ENCODE measurements at regions not wholly inside any gene's neighbourhood (a gene's known extent, or its start where the extent isn't known, plus 50 kb on each side); places are given as distances from the start of the nearest gene placed in this dataset.

DNA sequence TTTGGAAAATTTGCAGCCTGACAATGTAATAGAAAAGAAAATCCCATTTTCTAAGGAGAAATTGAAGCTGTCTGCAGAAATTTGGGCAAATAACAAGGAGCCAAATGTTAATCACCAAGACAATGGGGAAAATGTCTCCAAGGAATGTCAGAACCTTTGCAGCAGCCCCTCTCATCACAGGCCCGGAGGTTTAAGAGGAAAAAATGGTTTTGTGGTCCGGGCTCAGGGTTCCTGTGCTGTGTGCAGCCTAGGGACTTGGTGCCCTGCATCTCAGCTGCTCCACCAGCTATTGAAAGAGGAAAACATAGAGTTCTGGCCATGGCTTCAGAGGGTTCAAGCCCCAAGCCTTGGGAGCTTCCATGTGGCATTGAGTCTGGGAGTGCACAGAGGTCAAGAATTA lies 298.9 kb downstream of the ATXN7L3B start:
- TF ChIP-seq ZNF565 (CRISPR knock-in tag; conservative IDR thresholded peaks at IDR 0.05; ENCODE audit: low read depth) (no peak), BACH2 (CRISPR knock-in tag; IDR thresholded peaks at IDR 0.05; ENCODE audit: borderline replicate concordance) (no peak), ZFP30 (CRISPR knock-in tag; IDR thresholded peaks at IDR 0.05) (no peak), PPARA (CRISPR knock-in tag; IDR thresholded peaks at IDR 0.05; ENCODE audit: borderline replicate concordance) (no peak), TOX (CRISPR knock-in tag; IDR thresholded peaks at IDR 0.05; ENCODE audit: borderline replicate concordance) (no peak), ARNTL (CRISPR knock-in tag; IDR thresholded peaks at IDR 0.05; ENCODE audit: borderline replicate concordance, low read depth) (no peak), ZFP3 (CRISPR knock-in tag; IDR thresholded peaks at IDR 0.05) (no peak), ESRRG (CRISPR knock-in tag; IDR thresholded peaks at IDR 0.05) (no peak), TCF4 (CRISPR knock-in tag; IDR thresholded peaks at IDR 0.05; ENCODE audit: borderline replicate concordance) (no peak), RARB (CRISPR knock-in tag; IDR thresholded peaks at IDR 0.05) (no peak), ZNF8 (CRISPR knock-in tag; IDR thresholded peaks at IDR 0.05) (no peak), SNAI2 (CRISPR knock-in tag; IDR thresholded peaks at IDR 0.05) (no peak), OSR1 (CRISPR knock-in tag; IDR thresholded peaks at IDR 0.05) (no peak), GLIS3 (CRISPR knock-in tag; IDR thresholded peaks at IDR 0.05) (no peak), CREB5 (CRISPR knock-in tag; IDR thresholded peaks at IDR 0.05; ENCODE audit: low read depth) (no peak), ISL1 (CRISPR knock-in tag; IDR thresholded peaks at IDR 0.05) (no peak)
- TF ChIP-seq, protein P1, sequence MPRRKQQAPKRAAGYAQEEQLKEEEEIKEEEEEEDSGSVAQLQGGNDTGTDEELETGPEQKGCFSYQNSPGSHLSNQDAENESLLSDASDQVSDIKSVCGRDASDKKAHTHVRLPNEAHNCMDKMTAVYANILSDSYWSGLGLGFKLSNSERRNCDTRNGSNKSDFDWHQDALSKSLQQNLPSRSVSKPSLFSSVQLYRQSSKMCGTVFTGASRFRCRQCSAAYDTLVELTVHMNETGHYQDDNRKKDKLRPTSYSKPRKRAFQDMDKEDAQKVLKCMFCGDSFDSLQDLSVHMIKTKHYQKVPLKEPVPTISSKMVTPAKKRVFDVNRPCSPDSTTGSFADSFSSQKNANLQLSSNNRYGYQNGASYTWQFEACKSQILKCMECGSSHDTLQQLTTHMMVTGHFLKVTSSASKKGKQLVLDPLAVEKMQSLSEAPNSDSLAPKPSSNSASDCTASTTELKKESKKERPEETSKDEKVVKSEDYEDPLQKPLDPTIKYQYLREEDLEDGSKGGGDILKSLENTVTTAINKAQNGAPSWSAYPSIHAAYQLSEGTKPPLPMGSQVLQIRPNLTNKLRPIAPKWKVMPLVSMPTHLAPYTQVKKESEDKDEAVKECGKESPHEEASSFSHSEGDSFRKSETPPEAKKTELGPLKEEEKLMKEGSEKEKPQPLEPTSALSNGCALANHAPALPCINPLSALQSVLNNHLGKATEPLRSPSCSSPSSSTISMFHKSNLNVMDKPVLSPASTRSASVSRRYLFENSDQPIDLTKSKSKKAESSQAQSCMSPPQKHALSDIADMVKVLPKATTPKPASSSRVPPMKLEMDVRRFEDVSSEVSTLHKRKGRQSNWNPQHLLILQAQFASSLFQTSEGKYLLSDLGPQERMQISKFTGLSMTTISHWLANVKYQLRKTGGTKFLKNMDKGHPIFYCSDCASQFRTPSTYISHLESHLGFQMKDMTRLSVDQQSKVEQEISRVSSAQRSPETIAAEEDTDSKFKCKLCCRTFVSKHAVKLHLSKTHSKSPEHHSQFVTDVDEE (CRISPR knock-in tag; IDR thresholded peaks at IDR 0.05) = no peak
- TF ChIP-seq, protein P2, sequence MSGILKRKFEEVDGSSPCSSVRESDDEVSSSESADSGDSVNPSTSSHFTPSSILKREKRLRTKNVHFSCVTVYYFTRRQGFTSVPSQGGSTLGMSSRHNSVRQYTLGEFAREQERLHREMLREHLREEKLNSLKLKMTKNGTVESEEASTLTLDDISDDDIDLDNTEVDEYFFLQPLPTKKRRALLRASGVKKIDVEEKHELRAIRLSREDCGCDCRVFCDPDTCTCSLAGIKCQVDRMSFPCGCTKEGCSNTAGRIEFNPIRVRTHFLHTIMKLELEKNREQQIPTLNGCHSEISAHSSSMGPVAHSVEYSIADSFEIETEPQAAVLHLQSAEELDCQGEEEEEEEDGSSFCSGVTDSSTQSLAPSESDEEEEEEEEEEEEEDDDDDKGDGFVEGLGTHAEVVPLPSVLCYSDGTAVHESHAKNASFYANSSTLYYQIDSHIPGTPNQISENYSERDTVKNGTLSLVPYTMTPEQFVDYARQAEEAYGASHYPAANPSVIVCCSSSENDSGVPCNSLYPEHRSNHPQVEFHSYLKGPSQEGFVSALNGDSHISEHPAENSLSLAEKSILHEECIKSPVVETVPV (CRISPR knock-in tag; IDR thresholded peaks at IDR 0.05) = no peak
- no peak for ATAC-seq

- no peak for ATAC-seq
- TF ChIP-seq BACH2 (CRISPR knock-in tag; IDR thresholded peaks at IDR 0.05; ENCODE audit: borderline replicate concordance) (no peak), ZC3H10 (CRISPR knock-in tag; IDR thresholded peaks at IDR 0.05) (no peak), ESRRG (CRISPR knock-in tag; IDR thresholded peaks at IDR 0.05) (no peak), PPARA (CRISPR knock-in tag; IDR thresholded peaks at IDR 0.05; ENCODE audit: borderline replicate concordance) (no peak), ARNTL (CRISPR knock-in tag; IDR thresholded peaks at IDR 0.05; ENCODE audit: borderline replicate concordance, low read depth) (no peak), ZFP30 (CRISPR knock-in tag; IDR thresholded peaks at IDR 0.05) (no peak), TOX (CRISPR knock-in tag; IDR thresholded peaks at IDR 0.05; ENCODE audit: borderline replicate concordance) (no peak), OSR1 (CRISPR knock-in tag; IDR thresholded peaks at IDR 0.05) (no peak), TCF4 (CRISPR knock-in tag; IDR thresholded peaks at IDR 0.05; ENCODE audit: borderline replicate concordance) (no peak)
These were observed 308.5 kb downstream of the ATXN7L3B start for GRCh38 chr12:74846116-74846515.

DNA sequence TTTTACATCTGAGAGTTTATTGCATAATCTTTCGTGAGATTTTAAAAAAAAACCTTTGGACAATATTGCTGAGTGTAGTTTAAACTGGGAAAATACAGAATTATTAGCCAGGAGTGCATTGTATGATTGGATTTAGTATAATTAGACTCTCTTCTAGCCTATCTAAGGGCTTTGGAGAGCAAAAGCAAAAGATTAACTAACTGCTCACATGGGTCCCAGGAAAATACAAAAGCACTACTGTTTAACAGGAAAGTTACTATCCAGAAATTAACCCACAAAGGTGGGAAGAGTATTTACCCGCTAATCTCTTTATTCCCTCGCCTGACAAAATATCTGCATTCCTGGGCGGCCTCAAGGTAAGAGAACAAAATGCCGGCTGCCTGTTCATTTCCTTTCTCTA lies 309.5 kb downstream of the ATXN7L3B start:
- TF ChIP-seq, protein P2 (CRISPR knock-in tag; IDR thresholded peaks at IDR 0.05) = no peak
- TF ChIP-seq ZNF565 (CRISPR knock-in tag; conservative IDR thresholded peaks at IDR 0.05; ENCODE audit: low read depth) = no peak
- TF ChIP-seq ZC3H10 (CRISPR knock-in tag; IDR thresholded peaks at IDR 0.05) = no peak
- no peak for TF ChIP-seq TCF4 (CRISPR knock-in tag; IDR thresholded peaks at IDR 0.05; ENCODE audit: borderline replicate concordance)
- no peak for TF ChIP-seq ZNF8 (CRISPR knock-in tag; IDR thresholded peaks at IDR 0.05)
- TF ChIP-seq CSDC2 (CRISPR knock-in tag; IDR thresholded peaks at IDR 0.05) = no peak
- TF ChIP-seq SNAI2 (CRISPR knock-in tag; IDR thresholded peaks at IDR 0.05) = no peak
- no peak for TF ChIP-seq PPARA (CRISPR knock-in tag; IDR thresholded peaks at IDR 0.05; ENCODE audit: borderline replicate concordance)
- TF ChIP-seq, protein P3, sequence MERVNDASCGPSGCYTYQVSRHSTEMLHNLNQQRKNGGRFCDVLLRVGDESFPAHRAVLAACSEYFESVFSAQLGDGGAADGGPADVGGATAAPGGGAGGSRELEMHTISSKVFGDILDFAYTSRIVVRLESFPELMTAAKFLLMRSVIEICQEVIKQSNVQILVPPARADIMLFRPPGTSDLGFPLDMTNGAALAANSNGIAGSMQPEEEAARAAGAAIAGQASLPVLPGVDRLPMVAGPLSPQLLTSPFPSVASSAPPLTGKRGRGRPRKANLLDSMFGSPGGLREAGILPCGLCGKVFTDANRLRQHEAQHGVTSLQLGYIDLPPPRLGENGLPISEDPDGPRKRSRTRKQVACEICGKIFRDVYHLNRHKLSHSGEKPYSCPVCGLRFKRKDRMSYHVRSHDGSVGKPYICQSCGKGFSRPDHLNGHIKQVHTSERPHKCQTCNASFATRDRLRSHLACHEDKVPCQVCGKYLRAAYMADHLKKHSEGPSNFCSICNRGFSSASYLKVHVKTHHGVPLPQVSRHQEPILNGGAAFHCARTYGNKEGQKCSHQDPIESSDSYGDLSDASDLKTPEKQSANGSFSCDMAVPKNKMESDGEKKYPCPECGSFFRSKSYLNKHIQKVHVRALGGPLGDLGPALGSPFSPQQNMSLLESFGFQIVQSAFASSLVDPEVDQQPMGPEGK (CRISPR knock-in tag; IDR thresholded peaks at IDR 0.05; ENCODE audit: borderline replicate concordance) = no peak
- TF ChIP-seq, protein P1 (CRISPR knock-in tag; IDR thresholded peaks at IDR 0.05) = no peak
- TF ChIP-seq ZFP30 (CRISPR knock-in tag; IDR thresholded peaks at IDR 0.05) = no peak
- TF ChIP-seq ZNF70 (CRISPR knock-in tag; IDR thresholded peaks at IDR 0.05) = no peak
- no peak for TF ChIP-seq CREB5 (CRISPR knock-in tag; IDR thresholded peaks at IDR 0.05; ENCODE audit: low read depth)
- TF ChIP-seq ESRRG (CRISPR knock-in tag; IDR thresholded peaks at IDR 0.05) = no peak
- no peak for TF ChIP-seq OSR1 (CRISPR knock-in tag; IDR thresholded peaks at IDR 0.05)
- no peak for TF ChIP-seq BACH2 (CRISPR knock-in tag; IDR thresholded peaks at IDR 0.05; ENCODE audit: borderline replicate concordance)
- no peak for ATAC-seq
